MG63 (cell line): ENCODE measurements at regions not wholly inside any gene's neighbourhood (a gene's known extent, or its start where the extent isn't known, plus 50 kb on each side); places are given as distances from the start of the nearest gene placed in this dataset.

Experiments
- DNase-seq: peaks from one replicate; pipeline ENCODE4 v3.0.0-alpha.2; 2020
- H3K27me3 ChIP-seq: fragments of 250-450 bp; sonication (Bioruptor Pico); 2 replicates; pipeline ENCODE4 v1.5.1; 2020; ENCODE audit warnings: mild to moderate bottlenecking, moderate library complexity
- H3K36me3 ChIP-seq: fragments of 250-450 bp; sonication (Bioruptor Pico); 2 replicates; pipeline ENCODE4 v1.5.1; 2020; ENCODE audit warnings: mild to moderate bottlenecking, moderate library complexity
- H3K4me3 ChIP-seq: fragments of 250-450 bp; sonication (Bioruptor Pico); 2 replicates; pipeline ENCODE4 v1.5.1; 2020; ENCODE audit warnings: mild to moderate bottlenecking, moderate library complexity
- H3K9me3 ChIP-seq: fragments of 250-450 bp; sonication (Bioruptor Pico); 2 replicates; pipeline ENCODE4 v1.5.1; 2020; ENCODE audit warnings: mild to moderate bottlenecking, moderate library complexity

DNA sequence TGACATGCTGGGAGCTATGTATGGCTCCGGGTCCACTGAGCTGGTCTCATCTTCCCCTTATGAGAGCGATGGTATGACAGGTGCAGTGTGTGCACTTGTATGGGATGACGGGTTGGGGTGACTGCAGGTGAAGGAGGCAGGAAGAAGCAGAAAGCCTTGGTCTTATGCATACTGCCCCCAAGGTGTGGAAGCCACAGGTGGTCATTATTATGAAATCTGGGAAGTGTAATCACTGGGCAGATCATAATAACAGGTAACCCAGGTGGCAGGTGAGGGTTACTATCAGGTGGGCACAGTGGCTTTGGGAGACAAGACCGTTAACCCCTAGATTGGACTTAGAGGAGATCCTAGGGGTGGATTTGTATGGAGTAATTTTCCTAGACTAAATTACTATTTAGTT, 118.0 kb downstream of the RFC3 start:
- H3K4me3 ChIP-seq: no peak overlapping the region
- DNase-seq: no peak
- no peaks in the 10 kb centered on the region for H3K36me3 ChIP-seq
- H3K27me3 ChIP-seq: no peaks in the 10 kb centered on the region
- no peaks in the 10 kb centered on the region for H3K9me3 ChIP-seq

- no peak overlapping the region for H3K4me3 ChIP-seq
- no peaks in the 10 kb centered on the region for H3K9me3 ChIP-seq
- H3K27me3 ChIP-seq: no peaks in the 10 kb centered on the region
- no peaks in the 10 kb centered on the region for H3K36me3 ChIP-seq
- DNase-seq: no peak
Measured at GRCh38 chr13:33937373-33938098, 119.6 kb downstream of the RFC3 start.

DNA sequence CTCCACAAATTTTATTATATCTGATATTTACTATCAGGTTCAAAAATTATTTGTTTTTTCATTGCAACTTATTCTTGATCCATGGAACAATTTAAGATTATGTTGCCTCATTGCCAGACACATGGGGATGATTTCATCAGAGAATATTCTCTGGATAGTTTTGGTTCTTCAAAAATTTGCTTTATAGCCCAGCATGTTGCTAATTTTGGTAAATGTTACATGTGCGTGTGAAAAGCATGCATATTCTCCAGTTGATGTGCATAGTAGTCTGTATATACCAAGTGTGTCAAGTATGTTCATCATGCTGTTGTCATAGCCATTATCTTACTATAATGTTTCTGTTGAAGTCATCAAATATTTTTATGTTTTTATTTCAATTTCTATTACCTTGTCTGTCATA, 122.3 kb downstream of the RFC3 start:
- H3K27me3 ChIP-seq: no peaks in the 10 kb centered on the region
- DNase-seq: no peak
- no peak overlapping the region for H3K4me3 ChIP-seq
- no peaks in the 10 kb centered on the region for H3K9me3 ChIP-seq
- no peaks in the 10 kb centered on the region; the same call in 1 of the 2 replicates for H3K36me3 ChIP-seq

DNA sequence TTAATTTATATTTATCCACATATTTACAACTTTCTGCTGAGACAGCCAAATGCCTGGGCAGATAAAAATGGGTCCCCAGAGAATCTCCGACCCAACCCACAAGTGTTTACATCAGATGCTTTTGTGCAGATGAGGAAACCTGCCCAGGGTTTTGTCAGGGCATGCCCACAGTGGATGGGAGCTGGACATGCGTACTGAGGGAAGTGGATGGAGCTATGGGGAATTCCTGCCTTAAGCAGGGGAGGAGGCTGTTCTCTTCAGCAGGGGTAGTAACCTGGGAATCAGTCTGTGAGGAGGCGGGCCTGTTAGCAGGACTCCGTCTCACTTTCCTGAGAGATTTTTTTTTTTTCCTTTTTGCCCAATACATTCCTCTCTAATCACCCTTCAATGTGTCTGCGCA, 122.9 kb downstream of the RFC3 start:
- Histone ChIP-seq H3K4me3 (no peak overlapping the region), H3K9me3 (no peaks in the 10 kb centered on the region), H3K36me3 (no peaks in the 10 kb centered on the region; the same call in 1 of the 2 replicates), H3K27me3 (no peaks in the 10 kb centered on the region)
- DNase-seq: no peak

DNA sequence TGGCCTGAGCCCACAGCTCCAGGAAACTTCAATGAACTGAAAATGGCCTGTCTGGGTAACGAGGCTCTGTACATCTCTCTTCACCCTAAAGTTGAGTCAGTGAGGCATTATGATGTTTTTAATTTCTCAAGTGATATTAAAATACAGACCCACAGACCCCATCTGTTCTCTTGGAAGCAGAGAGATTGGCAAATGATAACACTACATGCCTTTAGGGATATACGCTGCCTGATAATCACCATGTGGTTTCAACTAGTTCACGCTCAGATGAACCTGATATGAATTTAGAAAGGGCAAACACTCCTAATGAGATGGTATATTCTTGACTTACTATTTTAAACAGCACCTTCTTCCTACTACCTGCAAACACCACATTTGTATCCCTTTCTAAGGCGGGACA, 127.5 kb downstream of the RFC3 start:
- DNase-seq: no peak
- no peaks in the 10 kb centered on the region for H3K27me3 ChIP-seq
- H3K36me3 ChIP-seq: no peaks in the 10 kb centered on the region; the same call in 1 of the 2 replicates
- no peak overlapping the region for H3K4me3 ChIP-seq
- no peaks in the 10 kb centered on the region for H3K9me3 ChIP-seq

DNA sequence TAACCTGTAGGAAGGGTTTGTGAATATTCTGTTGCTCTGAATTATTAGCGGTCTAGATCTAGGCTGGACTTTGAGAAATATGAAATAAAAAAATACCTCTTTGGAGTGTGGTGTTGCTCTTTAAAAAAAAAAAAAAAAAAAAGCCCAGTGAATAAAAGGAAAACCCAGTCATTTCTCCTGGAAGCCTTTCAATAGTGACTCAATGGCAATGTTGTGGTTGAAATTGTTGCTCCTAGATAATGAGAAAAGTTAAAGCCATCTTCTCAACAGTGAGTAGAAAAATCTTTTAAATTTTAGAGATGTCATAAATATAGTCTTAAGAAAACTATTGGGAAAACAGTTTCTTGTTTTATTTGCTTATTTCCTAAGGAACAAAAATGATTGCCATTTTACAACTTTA, 135.3 kb downstream of the RFC3 start:
- Histone ChIP-seq H3K36me3 (no peaks in the 10 kb centered on the region), H3K9me3 (no peaks in the 10 kb centered on the region), H3K4me3 (no peak overlapping the region), H3K27me3 (no peaks in the 10 kb centered on the region)
- DNase-seq: no peak

- no peak for DNase-seq
- H3K9me3 ChIP-seq: no peaks in the 10 kb centered on the region
- H3K4me3 ChIP-seq: no peak overlapping the region
- no peaks in the 10 kb centered on the region for H3K36me3 ChIP-seq
- H3K27me3 ChIP-seq: no peaks in the 10 kb centered on the region
Measured at GRCh38 chr13:33953781-33954180, 135.8 kb downstream of the RFC3 start.

- Histone ChIP-seq H3K27me3 (no peaks in the 10 kb centered on the region), H3K4me3 (no peak overlapping the region), H3K36me3 (no peaks in the 10 kb centered on the region), H3K9me3 (no peaks in the 10 kb centered on the region)
- DNase-seq: no peak
Measured at GRCh38 chr13:33956346-33956745, 138.4 kb downstream of the RFC3 start.

- Histone ChIP-seq H3K36me3 (no peaks in the 10 kb centered on the region), H3K9me3 (no peaks in the 10 kb centered on the region), H3K4me3 (no peak overlapping the region), H3K27me3 (no peaks in the 10 kb centered on the region)
- DNase-seq: no peak
Measured at GRCh38 chr13:33957497-33957905, 139.6 kb downstream of the RFC3 start.

GRCh38 chr13:33958964-33959363, 141.0 kb downstream of the RFC3 start:
- Histone ChIP-seq H3K27me3 (no peaks in the 10 kb centered on the region), H3K36me3 (no peaks in the 10 kb centered on the region), H3K9me3 (no peaks in the 10 kb centered on the region), H3K4me3 (no peak overlapping the region)
- DNase-seq: no peak

DNA sequence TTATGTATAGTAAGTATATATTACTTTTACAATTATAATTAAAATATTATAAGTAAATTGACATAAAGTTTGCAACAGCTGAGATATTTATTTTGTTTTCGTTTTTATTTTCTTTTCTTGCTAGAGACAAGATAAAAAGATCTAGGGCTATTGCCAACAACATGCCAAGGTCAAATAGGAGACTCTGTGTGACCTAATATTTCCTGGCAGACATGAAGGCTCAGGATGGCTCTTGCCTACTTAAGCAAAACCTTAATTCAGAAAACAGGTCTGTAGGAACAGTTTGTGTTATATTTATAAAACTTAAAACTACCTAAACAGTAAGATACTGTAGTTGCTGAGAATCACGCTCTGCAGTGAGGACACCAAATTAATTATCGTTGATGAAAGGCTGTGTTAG, 145.2 kb downstream of the RFC3 start:
- no peak for DNase-seq
- Histone ChIP-seq H3K27me3 (no peaks in the 10 kb centered on the region), H3K36me3 (no peaks in the 10 kb centered on the region), H3K9me3 (no peaks in the 10 kb centered on the region), H3K4me3 (no peak overlapping the region)

- no peaks in the 10 kb centered on the region for H3K36me3 ChIP-seq
- H3K9me3 ChIP-seq: no peaks in the 10 kb centered on the region
- no peaks in the 10 kb centered on the region for H3K27me3 ChIP-seq
- no peak overlapping the region for H3K4me3 ChIP-seq
- no peak for DNase-seq
Measured at GRCh38 chr13:33963895-33964294, 145.9 kb downstream of the RFC3 start.

GRCh38 chr13:33968520-33969507, 150.9 kb downstream of the RFC3 start:
- H3K27me3 ChIP-seq: no peaks in the 10 kb centered on the region
- H3K36me3 ChIP-seq: no peaks in the 10 kb centered on the region
- no peak overlapping the region for H3K4me3 ChIP-seq
- H3K9me3 ChIP-seq: no peaks in the 10 kb centered on the region
- DNase-seq: no peak

DNA sequence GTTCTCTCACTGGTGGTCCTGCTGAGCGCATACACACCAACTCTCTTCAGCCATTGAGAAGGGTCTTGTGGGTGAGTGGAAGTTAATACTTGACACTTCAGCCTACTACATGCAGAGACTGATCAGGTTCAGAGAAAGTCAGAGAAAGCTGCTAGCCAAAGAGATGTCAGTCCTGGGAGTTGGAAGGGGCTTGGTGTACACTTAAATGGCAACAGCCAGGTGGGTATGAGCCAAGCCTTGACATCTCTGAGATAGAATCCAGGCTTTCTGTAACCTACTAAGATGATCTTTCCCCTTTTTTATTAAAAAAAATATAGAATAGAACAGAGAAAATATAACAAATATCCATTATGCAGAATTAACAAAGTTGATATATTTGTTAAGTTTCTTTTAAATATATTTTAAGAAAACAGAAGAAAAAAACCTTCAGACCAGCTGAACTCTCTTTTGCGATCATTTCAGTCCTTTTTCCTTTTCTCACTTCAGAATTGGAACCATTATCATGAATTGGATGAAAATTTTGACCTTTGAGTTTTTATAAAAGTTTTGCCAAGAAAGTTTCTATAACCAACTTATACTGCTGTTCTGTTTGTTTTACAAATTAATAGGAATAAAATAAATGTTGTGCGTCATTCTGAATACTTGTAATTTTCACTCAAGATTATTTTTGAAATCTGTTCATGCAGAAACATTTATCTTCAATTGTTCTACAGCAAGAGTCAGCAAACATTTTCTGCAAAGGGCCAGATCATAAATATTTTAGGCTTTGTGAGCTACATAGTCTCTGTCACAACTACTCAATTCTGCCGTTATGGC, 153.0 kb downstream of the RFC3 start:
- H3K9me3 ChIP-seq: no peaks in the 10 kb centered on the region
- no peaks in the 10 kb centered on the region for H3K27me3 ChIP-seq
- DNase-seq: no peak
- no peak overlapping the region for H3K4me3 ChIP-seq
- H3K36me3 ChIP-seq: no peaks in the 10 kb centered on the region

DNA sequence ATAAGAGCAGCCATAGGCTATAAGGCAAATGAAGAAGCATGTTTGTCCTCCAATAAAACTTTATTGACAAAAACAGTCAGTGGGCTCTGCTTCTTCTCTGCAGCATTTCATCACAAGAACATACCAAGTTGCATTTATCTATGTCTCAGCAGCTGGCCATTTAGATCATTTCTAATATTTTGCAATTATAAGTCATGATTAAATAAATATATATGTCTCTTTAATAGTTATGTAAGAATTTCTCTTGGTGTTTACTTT, 153.5 kb downstream of the RFC3 start:
- no peak for DNase-seq
- no peak overlapping the region for H3K4me3 ChIP-seq

GRCh38 chr13:33973194-33973593, 155.2 kb downstream of the RFC3 start:
- Histone ChIP-seq H3K27me3 (no peaks in the 10 kb centered on the region), H3K9me3 (no peaks in the 10 kb centered on the region), H3K36me3 (no peaks in the 10 kb centered on the region), H3K4me3 (no peak overlapping the region)
- no peak for DNase-seq

More for the DNA sequence above, 153.5 kb downstream of the RFC3 start:
- H3K36me3 ChIP-seq: no peaks in the 10 kb centered on the region
- no peaks in the 10 kb centered on the region for H3K9me3 ChIP-seq
- H3K27me3 ChIP-seq: no peaks in the 10 kb centered on the region

DNA sequence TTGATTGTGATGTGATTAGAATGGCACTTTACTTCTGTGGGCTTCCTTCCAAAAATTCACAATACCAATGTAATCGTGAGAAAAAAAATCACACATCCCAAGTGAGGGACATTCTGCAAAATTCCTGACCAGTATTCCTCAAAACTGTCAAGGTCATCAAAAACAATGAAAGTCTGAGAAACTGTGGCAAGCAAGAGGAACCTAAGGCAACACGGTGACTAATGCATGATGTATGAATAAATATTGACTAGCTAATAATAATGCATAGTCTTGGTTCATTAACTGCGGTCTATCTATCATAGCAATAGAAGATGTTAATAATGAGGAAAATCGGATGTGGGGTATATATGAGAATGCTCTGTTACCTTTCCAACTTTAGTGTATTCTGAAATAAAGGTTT, 159.0 kb downstream of the RFC3 start:
- no peaks in the 10 kb centered on the region for H3K27me3 ChIP-seq
- no peaks in the 10 kb centered on the region for H3K36me3 ChIP-seq
- H3K9me3 ChIP-seq: no peaks in the 10 kb centered on the region
- no peak for DNase-seq
- H3K4me3 ChIP-seq: no peak overlapping the region
